NOMO-1 treated with DMSO at 0.1 percent for 48 hours (cell line): ENCODE measurements at regions not wholly inside any gene's neighbourhood (a gene's known extent, or its start where the extent isn't known, plus 50 kb on each side); places are given as distances from the start of the nearest gene placed in this dataset.
"Not testable (repeated sequence)": the region's sequence is repeated elsewhere in the genome, so short reads cannot be mapped to it uniquely, and the experiment has no call there.

ENCODE experiments used
- DNase-seq: peaks from one replicate; lab custom pipeline; 2025; ENCODE audit not compliant: unreplicated experiment; lab: John Stamatoyannopoulos, UW

GRCh38 chr22:22345781-22346180, 101.2 kb downstream of the VPREB1 start:
- DNase-seq: no peak

DNA sequence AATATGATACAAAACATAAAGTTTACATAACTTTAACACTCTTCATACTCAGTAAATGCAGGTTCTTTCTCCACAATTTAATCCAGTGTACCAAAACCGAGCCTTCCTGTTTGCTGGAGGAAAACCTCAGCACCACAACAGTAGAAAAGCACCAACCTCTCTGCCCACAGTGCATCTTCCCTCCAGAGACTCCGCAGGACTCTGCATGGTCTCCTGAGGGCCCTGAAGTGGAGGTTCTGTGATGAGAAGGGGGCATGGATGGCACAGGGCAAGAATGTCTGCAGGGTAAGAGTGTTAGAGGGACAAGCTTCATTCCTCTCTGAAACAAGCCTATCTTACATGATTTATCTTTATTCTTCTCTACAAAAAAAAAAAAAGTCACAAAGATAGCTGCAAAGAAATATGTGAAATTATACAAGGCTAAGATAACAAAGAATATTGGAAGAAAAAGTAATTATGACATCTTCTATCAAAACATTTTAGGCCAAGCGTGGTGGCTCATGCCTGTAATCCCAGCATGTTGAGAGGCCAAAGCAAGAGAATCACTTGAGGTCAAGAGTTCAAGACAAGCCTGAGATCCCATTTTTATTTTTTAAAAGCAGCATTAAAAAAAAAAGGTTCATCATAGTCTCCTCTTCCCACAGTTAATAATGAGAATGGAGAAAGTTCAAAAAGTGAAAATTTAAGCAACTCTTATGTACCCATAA, 102.0 kb downstream of the VPREB1 start:
- no peak for DNase-seq

DNA sequence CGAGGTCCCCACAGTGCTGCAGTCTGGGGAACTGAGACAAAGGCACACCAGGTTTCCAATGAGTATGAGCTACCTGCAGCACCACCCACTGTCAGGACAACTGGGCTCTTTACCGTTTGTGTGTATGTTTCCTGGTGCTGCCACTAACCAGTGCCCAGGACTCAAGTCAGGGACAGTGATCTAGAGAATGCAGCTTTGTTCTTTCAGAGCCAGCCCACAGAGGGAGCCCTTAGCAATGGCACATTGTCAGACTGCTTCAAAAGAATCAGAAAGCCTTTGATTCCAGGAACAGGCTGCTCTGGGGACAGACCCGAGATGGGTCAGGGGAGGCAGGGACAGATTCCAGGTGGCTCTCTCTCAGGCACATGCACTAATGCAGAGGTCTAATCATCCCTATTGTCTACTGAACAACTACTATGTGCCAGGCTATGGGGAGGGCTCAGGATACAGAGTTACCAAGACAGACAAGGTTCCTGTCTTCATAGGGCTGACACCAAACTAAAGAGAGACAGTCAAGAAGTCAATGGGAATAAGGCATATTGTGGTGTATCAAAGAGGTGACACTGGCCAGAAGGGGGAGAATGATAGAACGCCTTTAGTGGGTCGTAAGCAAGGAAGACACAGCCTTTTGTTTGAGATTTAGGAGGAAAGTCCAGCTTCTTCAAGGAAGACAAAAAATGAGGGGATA, 103.7 kb downstream of the VPREB1 start:
- DNase-seq: no peak

GRCh38 chr22:22348815-22349454, 104.3 kb downstream of the VPREB1 start:
- no peak for DNase-seq

DNA sequence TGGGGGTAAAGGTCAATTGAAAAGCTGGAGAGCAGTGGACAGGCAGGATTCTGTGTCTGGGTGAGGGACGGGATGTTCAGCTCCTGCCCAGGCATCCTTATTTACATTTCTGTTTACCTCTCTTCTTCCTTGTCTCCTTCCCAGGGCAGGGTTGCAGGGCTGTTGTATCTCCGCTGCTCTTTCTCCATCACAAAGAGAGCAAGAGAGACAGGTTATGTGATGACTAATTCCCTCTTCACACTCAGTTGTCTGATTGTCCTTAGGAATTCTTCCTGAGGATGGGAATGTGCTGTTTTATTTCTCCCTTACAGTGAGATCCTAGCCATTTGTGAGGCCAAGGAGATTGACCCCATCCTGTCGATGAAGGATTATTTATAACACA, 104.9 kb downstream of the VPREB1 start:
- no peak for DNase-seq

- no peak for DNase-seq
Observed at GRCh38 chr22:22351366-22351765, 106.8 kb downstream of the VPREB1 start.

- DNase-seq: no peak
Observed at GRCh38 chr22:22352371-22352999, 107.9 kb downstream of the VPREB1 start.

DNA sequence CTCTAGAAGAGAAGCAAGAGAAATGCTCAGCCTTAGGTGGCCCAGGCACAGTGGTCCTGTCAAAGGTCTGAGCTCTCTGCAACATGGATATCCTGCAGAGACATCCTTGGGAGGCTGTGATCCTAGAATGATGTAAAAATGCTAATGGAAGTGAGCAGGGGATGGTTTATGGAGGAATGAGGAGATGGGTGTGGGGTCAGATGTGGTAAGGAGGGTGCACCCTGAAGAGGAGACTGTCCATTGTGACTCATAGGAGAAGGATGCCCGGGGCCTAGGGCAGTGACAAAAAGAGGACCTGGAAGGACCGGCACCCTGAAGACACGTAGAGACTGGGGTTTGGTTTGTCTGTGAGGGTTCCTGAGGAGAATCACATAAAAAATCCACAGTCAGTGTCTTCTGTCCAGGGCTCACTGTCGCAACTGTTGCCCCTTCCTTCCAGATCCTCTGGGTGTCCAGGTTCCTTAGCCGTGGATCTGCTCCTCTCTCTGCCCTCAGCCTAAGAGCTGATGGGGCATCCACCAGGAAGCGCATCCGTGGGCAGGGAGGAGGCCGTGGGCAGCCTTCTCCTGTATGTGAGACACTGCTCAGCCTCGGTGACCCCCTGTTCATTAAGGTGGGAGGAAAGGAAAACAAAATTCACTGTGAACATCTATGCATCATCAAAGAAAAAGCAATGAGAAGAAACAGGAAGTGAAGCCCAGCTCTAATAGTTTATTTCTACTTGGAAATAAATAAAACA, 110.7 kb downstream of the VPREB1 start:
- DNase-seq: no peak

GRCh38 chr22:22357024-22357883, 112.7 kb downstream of the VPREB1 start:
- peak; percentile 79 for DNase-seq

GRCh38 chr22:22358152-22358551, 113.6 kb downstream of the VPREB1 start:
- DNase-seq: no peak

DNA sequence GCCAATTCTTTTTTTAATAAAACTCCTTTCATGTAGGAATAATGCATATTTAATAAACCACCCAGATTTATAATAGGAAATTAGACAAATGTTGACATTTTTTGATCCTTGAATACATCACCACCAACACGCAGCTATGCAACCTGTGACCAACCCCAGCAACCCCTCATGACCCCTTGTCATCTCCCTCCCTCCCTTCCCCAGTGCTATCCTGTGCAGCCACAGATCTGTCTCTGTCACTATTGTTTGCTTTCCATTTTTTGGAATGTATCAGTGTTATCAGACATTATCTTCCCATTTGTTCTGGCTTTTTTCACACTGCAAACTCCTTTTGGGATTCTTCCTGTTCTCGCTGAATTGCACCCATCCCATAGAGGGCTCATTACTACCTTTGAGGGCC, 114.1 kb downstream of the VPREB1 start:
- DNase-seq: no peak

- DNase-seq: no peak
Observed at GRCh38 chr22:22359465-22359864, 114.9 kb downstream of the VPREB1 start.

GRCh38 chr22:22360014-22360413, 115.4 kb downstream of the VPREB1 start:
- no peak for DNase-seq

GRCh38 chr22:22362311-22362710, 117.7 kb downstream of the VPREB1 start:
- no peak for DNase-seq

GRCh38 chr22:22362936-22363335, 118.3 kb downstream of the VPREB1 start:
- peak; percentile 77 for DNase-seq

DNA sequence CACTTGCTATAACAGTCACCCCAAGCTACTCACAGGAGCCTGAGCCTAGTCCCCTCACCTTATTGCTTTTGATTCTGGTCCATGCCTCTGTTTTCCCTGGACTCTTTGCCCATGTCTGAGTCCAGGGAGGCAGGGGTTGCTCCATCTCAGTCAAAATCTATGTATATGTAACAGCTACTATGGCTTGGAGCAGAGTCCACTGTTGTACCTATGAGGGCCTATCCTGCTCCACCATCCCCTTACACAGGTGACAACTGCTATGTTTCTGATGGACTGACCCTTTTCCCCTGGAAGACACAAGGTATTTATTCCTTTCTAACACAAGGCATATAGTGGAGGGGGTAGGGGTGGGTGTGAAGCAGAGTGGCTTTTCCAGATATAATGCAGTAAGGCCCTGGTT, 119.6 kb downstream of the VPREB1 start:
- no peak for DNase-seq

- DNase-seq: peak; percentile 28
Observed at GRCh38 chr22:22366537-22366936, 122.0 kb downstream of the VPREB1 start.

GRCh38 chr22:22368516-22368915, 123.9 kb downstream of the VPREB1 start:
- DNase-seq: no peak

DNA sequence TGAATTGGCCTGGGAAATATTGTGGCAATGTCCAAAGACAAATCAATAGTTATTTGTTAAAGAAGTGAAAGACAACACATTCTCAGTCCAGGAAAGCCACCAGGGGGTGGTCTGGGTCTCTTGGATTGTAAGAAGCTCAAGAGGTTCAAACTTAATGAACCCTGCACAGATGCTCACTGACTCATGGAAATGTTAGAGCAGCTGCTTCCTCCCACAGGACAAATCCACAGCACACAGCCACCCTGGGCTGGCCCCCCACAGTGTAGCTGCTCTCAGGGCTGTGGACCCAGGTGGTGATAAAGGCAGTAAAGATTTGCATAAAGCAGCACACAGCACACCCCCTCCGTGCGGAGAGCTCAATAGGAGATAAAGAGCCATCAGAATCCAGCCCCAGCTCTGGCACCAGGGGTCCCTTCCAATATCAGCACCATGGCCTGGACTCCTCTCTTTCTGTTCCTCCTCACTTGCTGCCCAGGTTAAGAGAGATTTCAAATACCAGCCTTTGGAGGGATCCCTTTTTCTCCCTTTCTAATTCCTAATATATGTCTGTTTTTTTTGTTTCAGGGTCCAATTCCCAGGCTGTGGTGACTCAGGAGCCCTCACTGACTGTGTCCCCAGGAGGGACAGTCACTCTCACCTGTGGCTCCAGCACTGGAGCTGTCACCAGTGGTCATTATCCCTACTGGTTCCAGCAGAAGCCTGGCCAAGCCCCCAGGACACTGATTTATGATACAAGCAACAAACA, 124.8 kb downstream of the VPREB1 start:
- not testable (repeated sequence) for DNase-seq

DNA sequence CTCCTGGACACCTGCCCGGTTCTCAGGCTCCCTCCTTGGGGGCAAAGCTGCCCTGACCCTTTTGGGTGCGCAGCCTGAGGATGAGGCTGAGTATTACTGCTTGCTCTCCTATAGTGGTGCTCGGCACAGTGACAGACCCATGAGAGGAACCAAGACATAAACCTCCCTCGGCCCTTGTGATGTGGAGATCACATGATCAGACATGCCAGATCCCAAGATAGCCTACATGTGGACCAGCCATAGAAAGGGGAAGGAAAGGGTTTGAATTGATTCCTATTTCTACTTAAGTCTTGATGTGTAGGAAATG, 125.3 kb downstream of the VPREB1 start:
- DNase-seq: peak; percentile 29
